ENCODE measurements at regions not wholly inside any gene's neighbourhood (a gene's known extent, or its start where the extent isn't known, plus 50 kb on each side); places are given as distances from the start of the nearest gene placed in this dataset.

DNA sequence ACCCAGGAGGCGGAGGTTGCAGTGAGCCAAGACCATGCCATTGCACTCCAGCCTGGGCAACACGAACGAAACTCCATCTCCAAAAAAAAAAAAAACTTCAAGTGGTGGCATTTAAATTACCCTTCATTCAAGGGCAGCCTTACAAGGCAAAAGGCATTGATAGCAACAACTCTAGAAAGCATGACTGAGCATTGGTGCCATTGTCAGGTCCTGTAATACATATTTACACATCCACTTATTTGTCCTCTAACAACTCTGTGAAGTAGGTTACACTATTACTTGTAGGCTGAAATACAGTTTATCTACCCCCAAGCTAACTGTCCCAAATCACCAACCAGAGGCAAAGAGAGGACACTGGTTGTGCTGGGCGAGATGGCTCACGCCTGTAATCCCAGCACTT is 52.7 kb upstream of the LARP1 start:
- TF ChIP-seq, protein P1, sequence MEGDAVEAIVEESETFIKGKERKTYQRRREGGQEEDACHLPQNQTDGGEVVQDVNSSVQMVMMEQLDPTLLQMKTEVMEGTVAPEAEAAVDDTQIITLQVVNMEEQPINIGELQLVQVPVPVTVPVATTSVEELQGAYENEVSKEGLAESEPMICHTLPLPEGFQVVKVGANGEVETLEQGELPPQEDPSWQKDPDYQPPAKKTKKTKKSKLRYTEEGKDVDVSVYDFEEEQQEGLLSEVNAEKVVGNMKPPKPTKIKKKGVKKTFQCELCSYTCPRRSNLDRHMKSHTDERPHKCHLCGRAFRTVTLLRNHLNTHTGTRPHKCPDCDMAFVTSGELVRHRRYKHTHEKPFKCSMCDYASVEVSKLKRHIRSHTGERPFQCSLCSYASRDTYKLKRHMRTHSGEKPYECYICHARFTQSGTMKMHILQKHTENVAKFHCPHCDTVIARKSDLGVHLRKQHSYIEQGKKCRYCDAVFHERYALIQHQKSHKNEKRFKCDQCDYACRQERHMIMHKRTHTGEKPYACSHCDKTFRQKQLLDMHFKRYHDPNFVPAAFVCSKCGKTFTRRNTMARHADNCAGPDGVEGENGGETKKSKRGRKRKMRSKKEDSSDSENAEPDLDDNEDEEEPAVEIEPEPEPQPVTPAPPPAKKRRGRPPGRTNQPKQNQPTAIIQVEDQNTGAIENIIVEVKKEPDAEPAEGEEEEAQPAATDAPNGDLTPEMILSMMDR (conservative IDR thresholded peaks at IDR 0.05; ENCODE audit: low read length) = no peak
- TF ChIP-seq EZH2phosphoT487 (IDR thresholded peaks at IDR 0.05; ENCODE audit: borderline replicate concordance, low read depth, low read length) = no peak

Measured in OCI-LY7 (cell line).